ENCODE measurements at regions not wholly inside any gene's neighbourhood (a gene's known extent, or its start where the extent isn't known, plus 50 kb on each side); places are given as distances from the start of the nearest gene placed in this dataset.

DNA sequence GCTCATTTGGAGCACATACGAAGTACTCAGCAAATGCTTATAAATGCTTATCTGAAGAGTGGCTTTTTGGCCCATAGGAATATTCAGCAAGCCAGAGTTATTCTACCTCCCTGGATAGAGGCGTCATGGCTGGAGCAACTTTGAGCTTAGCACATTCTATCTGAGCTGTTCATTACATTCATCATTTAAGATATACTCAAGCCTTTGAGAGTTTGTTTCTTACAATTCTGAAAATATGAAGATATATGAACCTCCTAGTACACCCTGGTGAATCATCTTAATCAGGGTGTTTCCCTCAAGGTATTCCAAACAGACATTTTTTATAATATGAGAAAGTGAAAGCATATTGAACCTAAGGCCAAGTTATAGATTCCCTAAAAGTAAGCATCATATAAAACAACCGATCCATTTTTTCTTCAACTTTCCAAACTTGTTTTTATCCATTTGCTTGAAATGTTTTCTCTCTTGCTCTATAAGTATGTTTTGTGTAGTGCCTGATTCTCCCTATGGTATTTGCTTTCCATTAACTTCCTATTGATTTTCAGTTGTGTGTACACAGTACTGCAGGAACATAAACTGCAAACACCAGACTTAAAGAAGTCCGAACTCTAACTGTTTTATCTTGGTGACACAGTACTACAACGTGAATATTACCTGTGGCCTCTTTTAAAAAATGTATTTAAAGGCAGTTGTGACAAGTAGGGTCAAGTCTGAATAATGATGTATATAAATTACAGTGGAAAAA lies 139.7 kb upstream of the PTPRK start:
- DNase-seq = no peak
- Histone ChIP-seq H3K27ac (no peak overlapping the region), H3K4me1 (no peaks in the 10 kb centered on the region), H3K4me3 (no peak overlapping the region), H3K27me3 (no peaks in the 10 kb centered on the region), H3K36me3 (no peaks in the 10 kb centered on the region), H3K9me3 (no peaks in the 10 kb centered on the region)
- 70 to 76% methylated on average over 5 of the region's 5 CpGs for WGBS, 2 donors
- no peak for TF ChIP-seq EP300 (IDR thresholded peaks at IDR 0.05)
- TF ChIP-seq POLR2AphosphoS5 (IDR thresholded peaks at IDR 0.05) = no peak
- TF ChIP-seq POLR2A (IDR thresholded peaks at IDR 0.05) = no peak
- TF ChIP-seq CTCF (IDR thresholded peaks at IDR 0.05) = no peak
- no peak for ATAC-seq (ENCODE audit: low FRiP score in 2 of 2)

DNA sequence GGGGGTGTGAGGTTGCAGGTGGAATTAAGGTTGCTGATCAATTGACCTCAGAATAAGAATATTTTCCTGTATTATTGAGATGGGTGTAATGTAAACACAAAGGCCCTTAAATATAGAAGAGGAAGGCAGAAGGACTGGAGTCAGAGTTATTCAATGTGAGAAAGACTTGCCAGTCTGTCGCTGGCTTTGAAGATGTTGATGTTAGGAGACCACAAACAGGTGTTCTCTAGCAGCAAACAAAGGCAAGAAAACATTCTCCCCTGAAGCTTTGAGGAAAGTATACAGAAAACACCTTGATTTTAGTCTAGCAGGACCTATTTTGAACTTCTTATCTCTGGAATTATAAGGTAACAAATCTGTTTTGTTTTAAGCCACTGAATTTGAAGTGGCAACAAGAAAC lies 138.9 kb upstream of the PTPRK start:
- DNase-seq (no peak), ATAC-seq (ENCODE audit: low FRiP score in 2 of 2) (no peak)
- Histone ChIP-seq H3K27me3 (no peaks in the 10 kb centered on the region), H3K9me3 (no peaks in the 10 kb centered on the region), H3K27ac (no peak overlapping the region), H3K36me3 (no peaks in the 10 kb centered on the region), H3K4me3 (no peak overlapping the region), H3K4me1 (no peaks in the 10 kb centered on the region)
- no peak for TF ChIP-seq POLR2AphosphoS5 (IDR thresholded peaks at IDR 0.05)
- TF ChIP-seq CTCF (IDR thresholded peaks at IDR 0.05) = no peak
- TF ChIP-seq POLR2A (IDR thresholded peaks at IDR 0.05) = no peak
- no peak for TF ChIP-seq EP300 (IDR thresholded peaks at IDR 0.05)
- WGBS, 2 donors = 64 to 82% methylated on average over 1 of the region's 1 CpG

DNA sequence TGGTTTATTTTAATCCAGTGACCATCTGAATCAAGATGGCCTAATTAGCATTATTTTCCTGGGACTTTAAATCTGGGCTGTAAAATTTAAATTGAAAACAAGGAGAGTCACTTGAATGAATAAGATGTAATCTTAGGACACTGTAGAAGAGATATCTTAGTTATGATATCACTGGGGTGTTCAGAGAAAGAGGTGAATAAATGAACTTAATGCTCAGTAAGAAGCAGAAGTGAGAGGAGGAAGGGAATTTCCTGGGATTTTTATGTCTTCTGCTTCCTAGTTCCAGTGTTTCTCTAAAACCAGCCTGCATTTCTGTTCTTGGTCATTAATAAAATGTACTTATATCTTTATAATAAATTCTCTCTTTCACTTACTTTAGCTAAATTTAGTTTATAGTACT lies 136.8 kb upstream of the PTPRK start:
- ATAC-seq (ENCODE audit: low FRiP score in 2 of 2) = no peak
- H3K9me3 ChIP-seq = no peaks in the 10 kb centered on the region

DNA sequence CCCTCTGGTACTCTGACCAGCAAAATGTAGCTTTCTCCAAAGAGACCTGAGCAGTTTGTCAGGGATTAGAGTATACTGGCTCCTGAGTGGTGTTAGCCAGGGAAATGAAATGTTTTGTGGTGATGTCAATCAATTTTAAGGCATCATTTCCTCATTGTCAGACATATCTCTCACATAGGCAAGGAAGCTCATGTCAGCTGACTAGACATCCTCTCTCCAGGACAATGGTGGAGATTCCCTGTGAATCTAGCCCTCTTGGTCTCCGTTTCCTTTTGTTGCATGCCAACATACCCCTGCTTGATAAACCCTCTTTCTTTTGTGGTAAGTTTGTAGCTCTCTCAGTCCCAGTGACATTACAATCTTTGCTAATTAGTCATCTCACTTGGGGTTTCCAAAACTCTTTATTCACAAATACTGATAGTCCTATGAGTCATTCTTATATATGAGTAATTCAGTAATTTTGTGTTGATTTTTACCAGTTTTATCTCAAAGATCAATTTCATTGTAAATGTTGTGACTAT lies 135.6 kb upstream of the PTPRK start:
- H3K4me1 ChIP-seq = no peaks in the 10 kb centered on the region
- no peaks in the 10 kb centered on the region for H3K9me3 ChIP-seq
- no peak overlapping the region for H3K4me3 ChIP-seq
- no peaks in the 10 kb centered on the region for H3K36me3 ChIP-seq
- H3K27ac ChIP-seq = no peak overlapping the region
- peaks cover 0 to 3% (median 0%) of the 10 kb centered on the region in 4 donors for H3K27me3 ChIP-seq
- DNase-seq (no peak), ATAC-seq (ENCODE audit: low FRiP score in 2 of 2) (no peak)
- TF ChIP-seq POLR2AphosphoS5 (IDR thresholded peaks at IDR 0.05) = no peak
- TF ChIP-seq CTCF (IDR thresholded peaks at IDR 0.05) = no peak
- TF ChIP-seq POLR2A (IDR thresholded peaks at IDR 0.05) = no peak
- TF ChIP-seq EP300 (IDR thresholded peaks at IDR 0.05) = no peak
- 55 to 60% methylated on average over 1 of the region's 1 CpG for WGBS, 2 donors

More for the DNA sequence above, 136.8 kb upstream of the PTPRK start:
- no peak overlapping the region for H3K4me3 ChIP-seq
- TF ChIP-seq POLR2AphosphoS5 (IDR thresholded peaks at IDR 0.05) (no peak), POLR2A (IDR thresholded peaks at IDR 0.05) (no peak), CTCF (IDR thresholded peaks at IDR 0.05) (no peak), EP300 (IDR thresholded peaks at IDR 0.05) (no peak)
- no peaks in the 10 kb centered on the region for H3K36me3 ChIP-seq
- no peak overlapping the region for H3K27ac ChIP-seq
- peaks cover 0 to under 1% (median 0%) of the 10 kb centered on the region in 4 donors for H3K27me3 ChIP-seq
- no peaks in the 10 kb centered on the region for H3K4me1 ChIP-seq
- DNase-seq = no peak
